ENCODE measurements at regions not wholly inside any gene's neighbourhood (a gene's known extent, or its start where the extent isn't known, plus 50 kb on each side); places are given as distances from the start of the nearest gene placed in this dataset.

- intact Hi-C loops (cut with micrococcal nuclease) = no loop called here
- peak overlapping the region; percentile 60 for H3K27ac ChIP-seq (ENCODE audit: low read length)
- peak overlapping the region; percentile 35; the same call in 1 of the 2 replicates for H2AFZ ChIP-seq (ENCODE audit: low read length)
- BruUV-seq (replicated peaks) = no TSS peak
- TF ChIP-seq EZH2 (IDR thresholded peaks at IDR 0.05; ENCODE audit: low read length, unreplicated experiment) = no peak
- no peak for TF ChIP-seq CTCF (conservative IDR thresholded peaks at IDR 0.05; ENCODE audit: low read depth, low read length)
- no peak for TF ChIP-seq EZH2phosphoT487 (IDR thresholded peaks at IDR 0.05; ENCODE audit: borderline replicate concordance, low read length)
- ATAC-seq = peak; percentile 78
- DNase-seq = peak; percentile 82
- H3K27me3 ChIP-seq (ENCODE audit: low read length) = no peaks in the 10 kb centered on the region
- H3K4me3 ChIP-seq (ENCODE audit: low read length) = no peak overlapping the region
- POLR2A ChIA-PET (ENCODE audit: unreplicated experiment) = interaction anchor here (0.6 kb wide), 1 partner anchor 104 kb away, joined by 18 read pairs; no protein-coding TSS in a partner anchor
- CTCF ChIA-PET = interaction anchor here (0.6 kb wide), 1 partner anchor 163 kb away, joined by 3 read pairs; no protein-coding TSS in a partner anchor
- no peaks in the 10 kb centered on the region for H3K9me3 ChIP-seq (ENCODE audit: low read length)
- H4K20me1 ChIP-seq (ENCODE audit: low read length) = no peaks in the 10 kb centered on the region
- H3F3A ChIP-seq (ENCODE audit: low read length, unreplicated experiment) = no peaks in the 10 kb centered on the region
- no peak overlapping the region for H3K9ac ChIP-seq (ENCODE audit: low read length)
- H3K4me2 ChIP-seq (ENCODE audit: low read length) = peak overlapping the region; percentile 25
- H3K4me1 ChIP-seq (ENCODE audit: insufficient read depth, low read length) = peaks cover 16% of the 10 kb centered on the region
- no peaks in the 10 kb centered on the region for H3K79me2 ChIP-seq (ENCODE audit: low read length)
- H3K36me3 ChIP-seq (ENCODE audit: low read depth, low read length) = no peaks in the 10 kb centered on the region
- no peaks in the 10 kb centered on the region for H3K9me2 ChIP-seq (replicated peaks; ENCODE audit: low read length)
These were observed 82.6 kb upstream of the SLC38A4 start for GRCh38 chr12:46908236-46908935.

GRCh38 chr12:46908936-46909635 lies 83.3 kb upstream of the SLC38A4 start:
- no peaks in the 10 kb centered on the region for H3K9me2 ChIP-seq (replicated peaks; ENCODE audit: low read length)
- TF ChIP-seq EZH2 (IDR thresholded peaks at IDR 0.05; ENCODE audit: low read length, unreplicated experiment) (no peak), CTCF (conservative IDR thresholded peaks at IDR 0.05; ENCODE audit: low read depth, low read length) (no peak), EZH2phosphoT487 (IDR thresholded peaks at IDR 0.05; ENCODE audit: borderline replicate concordance, low read length) (no peak)
- no peak overlapping the region for H3K9ac ChIP-seq (ENCODE audit: low read length)
- peak overlapping the region; percentile 25 for H3K4me2 ChIP-seq (ENCODE audit: low read length)
- no peaks in the 10 kb centered on the region for H3F3A ChIP-seq (ENCODE audit: low read length, unreplicated experiment)
- H2AFZ ChIP-seq (ENCODE audit: low read length) = peak overlapping the region; percentile 35; the same call in 1 of the 2 replicates
- no peaks in the 10 kb centered on the region for H3K27me3 ChIP-seq (ENCODE audit: low read length)
- no peaks in the 10 kb centered on the region for H3K36me3 ChIP-seq (ENCODE audit: low read depth, low read length)
- CTCF ChIA-PET = no interaction called here
- H3K9me3 ChIP-seq (ENCODE audit: low read length) = no peaks in the 10 kb centered on the region
- peak overlapping the region; percentile 60 for H3K27ac ChIP-seq (ENCODE audit: low read length)
- no peak overlapping the region for H3K4me3 ChIP-seq (ENCODE audit: low read length)
- no peak for DNase-seq
- BruUV-seq (replicated peaks) = no TSS peak
- H3K79me2 ChIP-seq (ENCODE audit: low read length) = no peaks in the 10 kb centered on the region
- intact Hi-C loops (cut with micrococcal nuclease) = no loop called here
- POLR2A ChIA-PET (ENCODE audit: unreplicated experiment) = no interaction called here
- H4K20me1 ChIP-seq (ENCODE audit: low read length) = no peaks in the 10 kb centered on the region
- ATAC-seq = no peak
- peaks cover 16% of the 10 kb centered on the region for H3K4me1 ChIP-seq (ENCODE audit: insufficient read depth, low read length)

- DNase-seq = no peak
- no peaks in the 10 kb centered on the region for H3K36me3 ChIP-seq (ENCODE audit: low read depth, low read length)
- ChIA-PET CTCF (no interaction called here), POLR2A (ENCODE audit: unreplicated experiment) (no interaction called here)
- BruUV-seq (replicated peaks) = no TSS peak
- no peaks in the 10 kb centered on the region for H4K20me1 ChIP-seq (ENCODE audit: low read length)
- no peak overlapping the region for H3K4me2 ChIP-seq (ENCODE audit: low read length)
- no peaks in the 10 kb centered on the region for H3K79me2 ChIP-seq (ENCODE audit: low read length)
- intact Hi-C loops (cut with micrococcal nuclease) = no loop called here
- no peaks in the 10 kb centered on the region for H3K9me3 ChIP-seq (ENCODE audit: low read length)
- ATAC-seq = no peak
- H3K27ac ChIP-seq (ENCODE audit: low read length) = no peak overlapping the region
- no peaks in the 10 kb centered on the region for H3F3A ChIP-seq (ENCODE audit: low read length, unreplicated experiment)
- no peaks in the 10 kb centered on the region for H3K27me3 ChIP-seq (ENCODE audit: low read length)
- H3K9me2 ChIP-seq (replicated peaks; ENCODE audit: low read length) = no peaks in the 10 kb centered on the region
- no peak overlapping the region for H2AFZ ChIP-seq (ENCODE audit: low read length)
- TF ChIP-seq CTCF (conservative IDR thresholded peaks at IDR 0.05; ENCODE audit: low read depth, low read length) (no peak), EZH2 (IDR thresholded peaks at IDR 0.05; ENCODE audit: low read length, unreplicated experiment) (no peak), EZH2phosphoT487 (IDR thresholded peaks at IDR 0.05; ENCODE audit: borderline replicate concordance, low read length) (no peak)
- H3K9ac ChIP-seq (ENCODE audit: low read length) = no peak overlapping the region
- peaks cover 20% of the 10 kb centered on the region for H3K4me1 ChIP-seq (ENCODE audit: insufficient read depth, low read length)
- no peak overlapping the region for H3K4me3 ChIP-seq (ENCODE audit: low read length)
These were observed 85.0 kb upstream of the SLC38A4 start for GRCh38 chr12:46910830-46911229.

Measured in PC-3 (cell line).